HK-2 (cell line): ENCODE measurements at regions not wholly inside any gene's neighbourhood (a gene's known extent, or its start where the extent isn't known, plus 50 kb on each side); places are given as distances from the start of the nearest gene placed in this dataset.

ENCODE experiments used
- DNase-seq: peaks from one replicate; pipeline ENCODE4 v3.0.0-alpha.2; 2018; ENCODE audit not compliant: unreplicated experiment

DNA sequence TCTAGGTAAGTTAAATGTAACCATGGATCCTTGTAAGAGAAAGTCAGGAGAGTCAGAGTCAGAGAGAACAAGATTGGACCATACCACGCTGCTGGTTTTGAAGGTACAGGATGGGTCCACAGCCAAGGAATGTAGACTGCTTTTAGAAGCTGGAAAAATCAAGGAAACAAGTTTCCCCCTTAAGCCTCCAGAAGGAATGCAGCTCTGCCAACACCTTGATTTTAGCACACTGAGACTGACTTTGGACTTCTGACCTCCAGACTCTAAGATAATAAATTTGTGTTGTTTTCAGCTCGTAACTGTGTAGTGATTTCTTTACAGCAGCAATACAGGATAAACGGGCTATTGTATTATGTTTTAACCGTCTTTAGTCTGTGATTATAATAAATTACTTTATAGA, 108.0 kb upstream of the USP38 start:
- no peak for DNase-seq

DNA sequence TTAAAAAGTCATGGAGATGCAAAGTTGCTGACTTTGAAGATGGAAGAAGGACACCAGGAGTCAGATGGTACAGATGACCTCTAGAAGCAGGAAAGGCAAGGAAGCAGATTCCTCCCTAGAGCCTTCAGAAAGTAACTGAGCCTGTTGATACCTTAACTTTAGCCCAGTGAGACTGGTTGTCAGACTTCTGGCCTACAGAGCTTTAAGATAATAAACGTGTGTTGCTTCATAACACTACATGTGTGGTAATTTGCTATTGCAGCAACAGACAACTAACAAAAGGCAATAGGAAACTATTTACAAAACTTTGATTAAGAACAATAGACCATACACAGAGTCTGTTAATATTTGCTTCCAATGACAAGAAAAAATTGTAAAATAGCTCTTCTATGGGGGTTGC, 102.0 kb upstream of the USP38 start:
- DNase-seq: no peak

DNA sequence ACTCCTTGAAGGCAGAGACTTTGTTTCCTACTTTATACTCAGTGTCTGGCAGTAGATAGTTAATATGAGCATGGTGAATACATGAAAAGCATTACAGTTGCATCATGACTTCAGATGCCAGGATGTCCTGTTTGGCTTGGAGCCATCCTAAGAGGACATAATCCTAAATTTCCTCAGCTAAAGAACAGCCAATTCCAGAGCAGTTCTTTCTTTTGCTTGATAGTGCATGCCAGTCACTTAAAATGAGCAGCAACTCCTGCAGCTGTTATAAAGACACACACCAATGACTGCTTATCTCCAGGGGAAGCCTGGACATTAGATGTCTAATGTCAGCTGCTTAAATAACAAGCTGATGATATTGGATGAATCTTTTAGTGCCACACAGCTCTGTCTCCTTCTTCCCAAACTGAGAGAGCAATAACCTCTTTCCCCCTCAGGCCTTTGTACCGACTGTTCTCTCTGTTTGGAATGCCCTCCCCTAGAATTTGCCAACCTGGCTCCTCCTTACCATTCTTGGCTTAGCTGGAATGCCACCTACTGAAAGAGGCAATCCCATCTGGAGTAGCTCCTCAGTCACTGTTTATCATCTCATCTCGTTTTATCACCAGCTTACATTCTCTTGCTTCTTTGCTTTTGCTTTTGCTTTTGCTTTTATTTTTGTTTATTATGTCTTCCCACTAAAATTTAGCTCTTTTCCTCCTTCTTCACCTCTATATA, 100.8 kb upstream of the USP38 start:
- DNase-seq: no peak

DNA sequence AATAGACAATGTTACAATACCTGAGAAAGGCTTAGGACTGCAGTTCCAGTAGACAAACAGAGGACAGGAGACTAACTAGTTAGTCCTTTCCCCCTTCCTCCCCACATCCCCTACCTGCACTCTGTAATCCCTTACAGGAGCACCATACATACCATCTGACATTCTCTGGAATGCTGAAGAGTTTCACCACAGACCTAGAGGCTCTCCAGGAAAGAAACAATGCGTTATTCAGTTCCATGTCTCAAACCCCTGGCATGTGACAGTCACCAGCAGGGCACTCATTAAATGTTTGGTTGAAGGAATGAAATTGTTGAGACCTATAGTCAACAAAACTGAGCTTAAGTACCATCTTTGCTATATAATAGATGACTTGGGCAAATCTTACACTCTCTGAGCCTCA, 100.2 kb upstream of the USP38 start:
- peak; percentile 3 for DNase-seq

DNA sequence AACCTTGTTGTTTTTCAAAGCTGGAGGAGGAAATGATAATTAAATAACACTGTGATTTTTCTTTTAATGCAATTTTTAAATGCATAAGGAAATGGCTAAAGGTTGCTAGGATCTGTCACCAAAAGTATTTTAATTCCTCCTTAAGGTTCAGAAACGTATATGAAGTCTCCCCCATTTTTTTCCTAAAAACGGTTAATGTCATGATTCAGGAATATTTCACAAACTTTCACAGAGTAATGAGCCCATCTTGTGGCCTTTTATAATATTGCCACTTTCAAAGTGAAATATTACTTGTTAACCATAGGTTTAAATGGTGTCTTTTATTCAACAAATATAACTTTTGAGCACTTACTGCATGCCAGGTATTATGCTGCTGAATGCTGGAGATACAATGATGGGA, 99.5 kb upstream of the USP38 start:
- DNase-seq: no peak

DNA sequence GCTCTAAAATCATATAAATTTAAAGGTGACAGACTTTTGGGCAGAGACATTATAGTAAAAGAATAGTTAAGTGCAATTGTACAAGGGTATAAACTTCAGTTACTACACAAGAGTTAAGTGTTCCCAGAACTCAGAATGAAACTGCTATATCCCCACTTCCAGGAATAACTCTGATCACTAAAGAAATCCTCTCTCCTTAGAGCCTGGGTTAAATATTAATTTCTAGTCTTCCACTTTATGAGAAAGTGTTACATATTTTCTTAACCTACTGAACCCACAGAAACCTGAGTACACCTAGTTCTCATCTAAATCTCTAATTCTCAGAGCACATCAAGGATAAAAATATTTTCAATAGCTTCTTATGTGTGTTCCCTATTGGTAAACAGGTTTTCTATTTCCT, 99.1 kb upstream of the USP38 start:
- DNase-seq: no peak

DNA sequence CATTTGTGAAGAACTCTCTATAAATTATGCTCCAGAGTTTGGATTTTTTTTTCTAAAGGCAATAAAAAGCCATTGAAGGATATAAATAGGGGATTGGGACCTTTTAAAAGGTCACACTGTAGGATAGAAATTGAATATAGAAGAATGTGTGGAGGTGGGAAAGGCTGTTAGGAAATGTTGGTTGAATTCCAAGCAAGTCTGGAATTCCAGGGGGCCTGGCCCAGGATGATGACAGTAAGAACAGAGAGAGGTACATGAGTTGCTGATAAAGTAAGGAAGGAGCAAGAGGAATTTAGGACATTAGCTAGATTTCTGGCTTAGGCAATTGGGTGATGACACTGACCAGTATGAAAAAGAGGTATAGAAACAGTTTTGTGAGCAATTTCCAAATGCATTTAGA, 95.4 kb upstream of the USP38 start:
- DNase-seq: peak; percentile 1

DNA sequence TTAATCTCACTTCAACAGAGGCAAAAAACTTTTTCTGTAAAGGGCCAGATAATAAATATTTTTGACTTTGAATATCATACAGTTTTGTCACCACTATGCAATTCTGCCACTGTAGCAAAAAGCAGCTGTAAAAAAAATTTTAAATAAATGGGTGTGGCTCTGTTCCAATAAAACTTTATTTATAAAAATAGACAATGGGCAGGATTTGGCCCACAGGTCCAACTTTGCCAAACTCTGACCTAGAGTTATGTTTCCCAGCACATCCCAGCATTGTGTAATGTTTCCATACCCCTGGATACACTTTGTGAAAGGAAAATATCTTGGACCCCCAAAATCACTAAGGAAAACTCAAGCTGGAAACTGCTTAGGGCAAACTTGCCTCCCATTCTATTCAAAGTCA, 94.9 kb upstream of the USP38 start:
- no peak for DNase-seq

DNA sequence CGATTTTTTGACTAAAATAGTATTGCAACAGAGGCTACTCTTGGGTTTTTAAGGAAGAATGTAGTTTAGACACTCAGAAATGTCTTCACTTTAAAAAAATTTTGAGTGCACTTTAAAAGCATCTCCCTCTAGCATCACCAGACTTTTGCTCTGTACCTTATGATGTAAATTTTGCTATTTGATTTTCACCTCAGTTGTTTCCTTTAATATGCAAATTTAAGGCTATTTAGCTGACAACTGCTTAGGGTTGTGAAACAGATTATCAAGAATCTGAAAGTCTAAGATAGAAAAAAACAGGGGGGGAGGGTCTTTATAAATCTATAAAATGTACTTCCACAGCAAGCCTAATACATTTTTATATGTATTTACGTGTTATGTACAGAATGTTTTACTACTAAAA, 92.9 kb upstream of the USP38 start:
- no peak for DNase-seq

DNA sequence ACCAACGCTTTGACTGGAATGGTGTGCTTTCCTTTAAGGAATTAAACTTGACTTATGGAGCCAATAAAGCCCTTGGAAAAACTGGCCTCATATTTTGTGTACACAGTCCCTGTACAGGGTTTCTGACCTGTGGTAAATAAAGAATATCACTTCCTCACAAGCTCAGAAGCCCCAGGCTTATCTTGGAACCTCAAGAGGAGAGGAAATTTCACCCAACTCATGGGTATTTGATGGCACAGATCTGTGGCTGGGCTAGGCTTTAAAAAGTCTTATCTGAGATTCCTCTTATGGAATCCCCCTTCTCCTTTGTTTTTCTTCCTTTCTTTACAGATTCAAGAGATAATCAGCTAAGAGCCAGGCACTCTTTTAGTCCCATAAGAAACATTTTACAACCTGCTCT, 89.3 kb upstream of the USP38 start:
- no peak for DNase-seq

DNA sequence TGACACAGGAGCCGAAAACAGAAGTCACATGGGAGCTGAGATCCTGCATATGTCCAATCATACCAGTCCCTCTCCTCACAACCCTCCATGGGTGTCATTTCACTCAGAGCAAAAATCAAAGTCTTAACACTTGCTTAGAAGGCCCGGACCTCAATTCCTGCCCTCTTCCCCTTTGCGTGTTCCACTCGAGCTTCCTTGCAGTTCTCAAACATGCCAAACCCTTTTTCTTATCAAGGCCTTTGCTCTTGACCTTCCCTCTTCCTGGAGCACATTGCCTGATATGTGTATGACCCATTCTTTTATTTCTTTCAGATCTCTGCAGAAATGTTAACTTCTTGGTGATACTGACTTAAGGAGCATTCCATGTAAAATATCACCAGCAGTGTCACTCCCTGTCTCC, 87.0 kb upstream of the USP38 start:
- DNase-seq: no peak

DNA sequence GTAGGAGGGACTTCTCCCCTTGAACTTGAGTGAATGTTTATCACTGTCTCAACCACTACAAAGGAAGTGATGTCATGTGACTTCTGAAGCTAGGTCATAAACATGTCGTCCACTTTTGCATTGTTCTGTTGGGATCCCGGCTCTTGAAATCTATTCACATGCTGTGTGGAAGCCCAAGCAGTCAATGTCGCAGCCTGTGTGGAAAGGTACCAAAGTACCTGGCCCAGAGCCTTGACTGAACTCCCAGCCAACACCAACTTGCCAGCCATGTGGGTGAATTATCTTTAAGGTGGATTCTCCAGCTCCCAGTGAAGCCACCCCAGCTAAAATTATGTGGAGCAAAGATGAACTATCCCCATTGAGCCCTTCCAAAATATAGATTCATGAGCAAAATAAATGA, 85.0 kb upstream of the USP38 start:
- DNase-seq: no peak

DNA sequence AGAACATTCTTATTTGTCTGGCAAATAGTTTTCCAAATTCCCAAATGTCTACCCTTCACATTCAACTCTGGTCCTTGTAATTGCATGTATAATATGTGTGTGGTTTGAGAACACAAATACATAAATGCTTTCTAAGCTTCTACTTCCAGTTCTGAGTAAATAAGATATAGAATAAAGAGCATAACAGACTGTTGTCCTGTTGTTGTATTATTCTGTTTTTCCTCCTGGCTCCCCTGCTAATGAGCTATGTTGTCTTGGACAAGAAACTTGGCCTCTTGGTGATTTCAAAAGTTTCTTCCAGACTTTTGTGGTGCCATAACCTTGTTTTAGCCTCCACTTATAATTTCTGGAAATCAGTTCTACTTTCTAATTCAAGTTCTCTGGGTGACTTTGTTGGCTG, 75.3 kb upstream of the USP38 start:
- no peak for DNase-seq

DNA sequence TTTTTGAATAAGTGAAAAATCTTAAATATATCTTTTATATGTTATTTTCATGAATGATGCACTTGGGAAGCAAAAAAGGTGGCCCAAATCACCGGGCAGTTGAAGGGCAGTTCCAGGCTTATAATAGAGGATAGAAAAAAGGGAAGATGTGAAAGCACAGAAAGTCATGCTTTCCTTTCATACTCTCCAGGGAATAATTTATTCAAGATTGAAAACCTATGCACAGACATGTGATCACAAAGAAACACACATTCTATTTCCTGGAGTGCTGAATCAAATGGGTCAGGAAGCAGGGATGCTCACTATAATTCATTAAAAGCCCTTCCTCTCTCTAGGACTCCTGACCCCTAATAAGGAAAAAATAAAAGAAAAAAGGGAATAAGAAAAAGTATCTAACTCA, 66.1 kb upstream of the USP38 start:
- DNase-seq: no peak

DNA sequence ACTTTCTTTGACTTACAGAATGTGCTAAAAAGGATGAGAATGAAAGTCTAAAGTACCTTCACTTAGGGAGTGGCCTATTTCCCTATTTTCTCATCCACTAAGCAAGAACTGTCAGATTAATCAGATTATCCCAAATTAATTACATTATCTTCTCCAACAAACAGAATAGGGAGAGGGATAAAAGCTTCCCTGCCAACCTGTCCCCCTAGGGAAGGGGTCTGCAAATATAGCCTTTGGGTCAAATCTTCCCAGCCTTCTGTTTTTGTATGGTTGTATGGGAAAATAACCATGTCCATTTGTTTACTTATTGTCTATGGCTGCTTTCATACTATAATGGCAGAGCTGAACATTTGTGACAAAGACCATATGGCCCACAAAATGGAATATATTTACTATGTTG, 57.1 kb upstream of the USP38 start:
- no peak for DNase-seq

DNA sequence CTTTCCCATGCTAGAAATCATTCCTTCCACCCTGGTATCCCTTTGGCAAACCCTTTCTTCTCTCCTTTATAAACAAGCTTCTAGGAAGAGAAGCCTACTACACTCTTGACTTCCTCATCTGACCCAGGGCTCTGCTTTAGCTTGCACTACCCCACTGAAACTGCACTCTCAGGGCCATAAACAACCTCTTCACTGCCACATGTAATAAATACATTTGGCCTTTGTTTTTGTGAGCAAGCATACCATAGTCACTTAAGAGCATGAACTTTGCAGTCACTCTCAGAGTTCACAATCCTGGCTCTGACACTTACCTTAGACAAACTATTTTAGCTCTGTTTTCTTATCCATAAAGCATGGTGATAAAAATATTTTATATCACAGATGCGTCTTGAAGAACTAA, 50.7 kb upstream of the USP38 start:
- DNase-seq: no peak
